DOHH2 (cell line): ENCODE measurements at regions not wholly inside any gene's neighbourhood (a gene's known extent, or its start where the extent isn't known, plus 50 kb on each side); places are given as distances from the start of the nearest gene placed in this dataset.
"Not testable (repeated sequence)": the region's sequence is repeated elsewhere in the genome, so short reads cannot be mapped to it uniquely, and the experiment has no call there.

Experiments
- H3F3A ChIP-seq: fragments of 200-600 bp; sonication (generic), shearing (Covaris generic); 2 replicates; pipeline ENCODE4 v1.6.0; 2016; ENCODE audit warnings: antibody characterized with exemption, mild to moderate bottlenecking; ENCODE audit not compliant: control insufficient read depth, insufficient read depth
- H3K27ac ChIP-seq: fragments of 200-600 bp; sonication (generic); 2 replicates; pipeline ENCODE4 v1.5.1; 2014; ENCODE audit warnings: low read depth, mild to moderate bottlenecking, low read length, moderate library complexity
- H3K27me3 ChIP-seq: fragments of 200-600 bp; sonication (generic); 2 replicates; pipeline ENCODE4 v1.6.1; 2014; ENCODE audit warnings: mild to moderate bottlenecking, low read length, mixed read lengths; ENCODE audit not compliant: control insufficient read depth
- H3K36me3 ChIP-seq: fragments of 200-600 bp; sonication (generic); 2 replicates; pipeline ENCODE4 v1.6.1; 2014; ENCODE audit warnings: mild to moderate bottlenecking, low read length, moderate library complexity, mixed read lengths; ENCODE audit not compliant: control insufficient read depth
- H3K4me1 ChIP-seq: fragments of 200-600 bp; sonication (generic); 2 replicates; pipeline ENCODE4 v1.6.1; 2014; ENCODE audit warnings: mild to moderate bottlenecking, low read length, mixed read lengths; ENCODE audit not compliant: control insufficient read depth
- H3K4me2 ChIP-seq: fragments of 200-600 bp; sonication (generic); 2 replicates; pipeline ENCODE4 v1.6.0; 2014; ENCODE audit warnings: mild to moderate bottlenecking, low read length, moderate library complexity
- H3K4me3 ChIP-seq: fragments of 200-600 bp; sonication (generic); 2 replicates; pipeline ENCODE4 v1.5.1; 2014; ENCODE audit warnings: mild to moderate bottlenecking, low read length, mixed read lengths
- H3K79me2 ChIP-seq: fragments of 200-600 bp; sonication (generic); 2 replicates; pipeline ENCODE4 v1.6.1; 2014; ENCODE audit warnings: mild to moderate bottlenecking, low read length, mixed read lengths; ENCODE audit not compliant: control insufficient read depth
- H3K9me2 ChIP-seq: fragments of 200-600 bp; sonication (generic); replicated peaks from 2 replicates; pipeline ENCODE4 v1.6.1; 2014; ENCODE audit warnings: mild to moderate bottlenecking, low read length, mixed read lengths; ENCODE audit not compliant: control insufficient read depth
- H3K9me3 ChIP-seq: fragments of 200-600 bp; sonication (generic); 2 replicates; pipeline ENCODE4 v1.6.1; 2014; ENCODE audit warnings: antibody characterized with exemption, low read length, mixed read lengths; ENCODE audit not compliant: control insufficient read depth, insufficient read depth
- H4K20me1 ChIP-seq: fragments of 200-600 bp; sonication (generic); 2 replicates; pipeline ENCODE4 v1.6.0; 2014; ENCODE audit warnings: low read depth, mild to moderate bottlenecking, antibody characterized with exemption, low read length, moderate library complexity; ENCODE audit not compliant: control insufficient read depth, insufficient read depth
- EZH2phosphoT487 ChIP-seq: fragments of 200-600 bp; sonication (generic); IDR thresholded peaks from 2 replicates; pipeline ENCODE4 v1.6.1; 2017; ENCODE audit warnings: borderline replicate concordance, mild to moderate bottlenecking, antibody characterized with exemption, low read length, moderate library complexity, mixed read lengths
- TF ChIP-seq, protein P1 (sequence below): fragments of 200-600 bp; sonication (generic); IDR thresholded peaks from one replicate; pipeline ENCODE4 v1.5.1; 2014; ENCODE audit warnings: antibody characterized with exemption, mild to moderate bottlenecking, low read depth, low read length; ENCODE audit not compliant: poor library complexity, severe bottlenecking

- Histone ChIP-seq H3K9me3 (no peaks in the 10 kb centered on the region), H4K20me1 (no peaks in the 10 kb centered on the region), H3K79me2 (no peaks in the 10 kb centered on the region), H3K9me2 (no peaks in the 10 kb centered on the region), H3K27me3 (no peaks in the 10 kb centered on the region), H3K4me1 (no peaks in the 10 kb centered on the region), H3K27ac (no peak overlapping the region), H3K36me3 (no peaks in the 10 kb centered on the region), H3K4me2 (no peak overlapping the region), H3K4me3 (no peak overlapping the region), H3F3A (no peaks in the 10 kb centered on the region)
- TF ChIP-seq, protein P1, sequence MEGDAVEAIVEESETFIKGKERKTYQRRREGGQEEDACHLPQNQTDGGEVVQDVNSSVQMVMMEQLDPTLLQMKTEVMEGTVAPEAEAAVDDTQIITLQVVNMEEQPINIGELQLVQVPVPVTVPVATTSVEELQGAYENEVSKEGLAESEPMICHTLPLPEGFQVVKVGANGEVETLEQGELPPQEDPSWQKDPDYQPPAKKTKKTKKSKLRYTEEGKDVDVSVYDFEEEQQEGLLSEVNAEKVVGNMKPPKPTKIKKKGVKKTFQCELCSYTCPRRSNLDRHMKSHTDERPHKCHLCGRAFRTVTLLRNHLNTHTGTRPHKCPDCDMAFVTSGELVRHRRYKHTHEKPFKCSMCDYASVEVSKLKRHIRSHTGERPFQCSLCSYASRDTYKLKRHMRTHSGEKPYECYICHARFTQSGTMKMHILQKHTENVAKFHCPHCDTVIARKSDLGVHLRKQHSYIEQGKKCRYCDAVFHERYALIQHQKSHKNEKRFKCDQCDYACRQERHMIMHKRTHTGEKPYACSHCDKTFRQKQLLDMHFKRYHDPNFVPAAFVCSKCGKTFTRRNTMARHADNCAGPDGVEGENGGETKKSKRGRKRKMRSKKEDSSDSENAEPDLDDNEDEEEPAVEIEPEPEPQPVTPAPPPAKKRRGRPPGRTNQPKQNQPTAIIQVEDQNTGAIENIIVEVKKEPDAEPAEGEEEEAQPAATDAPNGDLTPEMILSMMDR = peak; percentile 31
- no peak for TF ChIP-seq EZH2phosphoT487
These were observed 109.9 kb upstream of the FAM47C start for GRCh38 chrX:36898301-36898700.

- not testable (repeated sequence) for H3K27ac ChIP-seq, H3K27me3 ChIP-seq, H3K79me2 ChIP-seq, H3K9me2 ChIP-seq, H3F3A ChIP-seq, H3K9me3 ChIP-seq, H4K20me1 ChIP-seq, H3K36me3 ChIP-seq, H3K4me2 ChIP-seq, H3K4me1 ChIP-seq, H3K4me3 ChIP-seq
These were observed 103.6 kb upstream of the FAM47C start for GRCh38 chrX:36904561-36904960.

DNA sequence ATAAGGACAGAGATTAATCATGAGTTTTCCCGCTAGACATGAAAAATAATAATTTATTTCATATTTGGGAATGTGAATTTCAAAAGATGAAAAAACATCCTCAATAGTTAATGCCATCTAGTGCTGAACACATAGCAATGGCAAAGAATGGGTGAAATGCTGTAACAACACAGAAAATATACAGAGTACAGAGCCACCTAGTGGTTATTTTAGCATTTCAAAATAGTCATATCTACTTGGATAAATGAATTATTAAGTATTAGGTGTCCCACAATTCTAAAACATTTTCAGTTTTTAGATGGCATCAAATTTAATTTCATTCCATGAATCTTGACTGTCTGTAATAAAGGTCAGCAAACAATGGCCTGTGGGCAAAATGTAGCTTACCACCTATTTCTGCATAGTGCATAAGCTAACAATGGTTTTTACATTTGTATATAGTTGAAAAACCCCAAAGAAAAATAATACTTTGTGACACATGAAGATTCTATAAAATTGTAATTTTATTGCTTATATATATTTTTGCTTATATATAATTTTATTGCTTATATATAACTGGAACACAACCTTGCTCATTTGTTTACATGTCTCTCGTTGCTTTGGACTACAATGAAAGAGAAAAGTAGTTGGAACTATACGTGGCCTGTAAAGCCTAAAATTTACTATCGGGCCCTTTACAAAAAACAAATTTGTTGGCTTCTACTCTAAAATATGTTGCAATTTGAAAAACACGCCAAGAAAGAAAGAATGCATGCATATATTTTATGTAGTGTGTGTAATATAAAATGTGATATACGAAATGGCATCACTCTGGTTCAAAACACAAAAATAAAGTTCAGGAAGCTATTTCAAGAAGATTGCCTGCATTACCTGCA lies 99.1 kb upstream of the FAM47C start:
- TF ChIP-seq EZH2phosphoT487 = no peak
- TF ChIP-seq, protein P1 = peak; percentile 56
- no peaks in the 10 kb centered on the region for H3K9me3 ChIP-seq
- no peak overlapping the region for H3K4me2 ChIP-seq
- H3K36me3 ChIP-seq = no peaks in the 10 kb centered on the region
- H3K4me1 ChIP-seq = no peaks in the 10 kb centered on the region
- H3K9me2 ChIP-seq = no peaks in the 10 kb centered on the region
- no peaks in the 10 kb centered on the region for H4K20me1 ChIP-seq
- no peak overlapping the region for H3K27ac ChIP-seq
- H3K4me3 ChIP-seq = no peak overlapping the region
- no peaks in the 10 kb centered on the region for H3F3A ChIP-seq
- no peaks in the 10 kb centered on the region for H3K79me2 ChIP-seq
- no peaks in the 10 kb centered on the region for H3K27me3 ChIP-seq

DNA sequence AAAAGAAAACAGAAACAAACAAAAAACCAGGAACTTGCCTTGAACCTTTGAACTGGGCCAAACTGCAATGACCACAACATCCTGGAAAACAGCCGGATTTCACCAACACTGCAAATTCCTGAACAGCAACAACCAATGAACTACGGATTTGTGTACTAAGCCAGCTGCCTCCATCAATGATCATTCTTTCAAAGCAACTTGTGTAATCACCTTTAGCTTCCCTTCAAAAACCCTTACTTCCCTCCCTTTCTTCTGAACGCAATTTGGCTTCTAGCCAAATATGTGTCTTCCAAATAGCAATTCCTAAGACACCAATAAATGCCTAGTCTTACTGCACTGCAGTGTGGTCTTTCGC lies 98.5 kb upstream of the FAM47C start:
- H3K36me3 ChIP-seq = no peaks in the 10 kb centered on the region
- TF ChIP-seq, protein P1 = no peak
- TF ChIP-seq EZH2phosphoT487 = no peak
- H3K4me1 ChIP-seq = no peaks in the 10 kb centered on the region
- no peak overlapping the region for H3K4me2 ChIP-seq
- H4K20me1 ChIP-seq = no peaks in the 10 kb centered on the region
- no peak overlapping the region for H3K27ac ChIP-seq
- H3K4me3 ChIP-seq = no peak overlapping the region
- no peaks in the 10 kb centered on the region for H3K79me2 ChIP-seq
- no peaks in the 10 kb centered on the region for H3K9me2 ChIP-seq
- H3K9me3 ChIP-seq = no peaks in the 10 kb centered on the region
- H3F3A ChIP-seq = no peaks in the 10 kb centered on the region
- H3K27me3 ChIP-seq = no peaks in the 10 kb centered on the region
